ENCODE measurements at regions not wholly inside any gene's neighbourhood (a gene's known extent, or its start where the extent isn't known, plus 50 kb on each side); places are given as distances from the start of the nearest gene placed in this dataset.

- Histone ChIP-seq H3K4me2 (ENCODE audit: low read depth, low read length, poor library complexity, severe bottlenecking) (no peak overlapping the region), H3K4me3 (ENCODE audit: low read length) (no peak overlapping the region), H3K9ac (ENCODE audit: low read length) (no peak overlapping the region), H4K20me1 (ENCODE audit: insufficient read depth, low read depth, low read length) (no peaks in the 10 kb centered on the region), H3K4me1 (ENCODE audit: low read length) (no peaks in the 10 kb centered on the region), H2AFZ (ENCODE audit: low read length) (no peak overlapping the region), H3K27ac (ENCODE audit: low read length) (no peak overlapping the region), H3K27me3 (ENCODE audit: low read length) (peaks cover 3% of the 10 kb centered on the region; the same call in 1 of the 2 replicates), H3K9me3 (ENCODE audit: low read length) (peaks cover 8% of the 10 kb centered on the region), H3K9me2 (replicated peaks; ENCODE audit: insufficient read depth, low read length) (no peaks in the 10 kb centered on the region), H3K79me2 (ENCODE audit: low read length) (no peaks in the 10 kb centered on the region), H3K36me3 (ENCODE audit: insufficient read depth, low read length) (no peaks in the 10 kb centered on the region)
- no peak for DNase-seq
These were observed 164.8 kb downstream of the TFAP2C start for GRCh38 chr20:56793916-56794315.

- H3K4me2 ChIP-seq (ENCODE audit: low read depth, low read length, poor library complexity, severe bottlenecking): no peak overlapping the region
- no peaks in the 10 kb centered on the region for H3K79me2 ChIP-seq (ENCODE audit: low read length)
- H3K4me3 ChIP-seq (ENCODE audit: low read length): no peak overlapping the region
- DNase-seq: no peak
- H3K4me1 ChIP-seq (ENCODE audit: low read length): no peaks in the 10 kb centered on the region
- no peaks in the 10 kb centered on the region for H4K20me1 ChIP-seq (ENCODE audit: insufficient read depth, low read depth, low read length)
- H3K27ac ChIP-seq (ENCODE audit: low read length): no peak overlapping the region
- peaks cover 8% of the 10 kb centered on the region for H3K9me3 ChIP-seq (ENCODE audit: low read length)
- no peak overlapping the region for H2AFZ ChIP-seq (ENCODE audit: low read length)
- no peaks in the 10 kb centered on the region for H3K9me2 ChIP-seq (replicated peaks; ENCODE audit: insufficient read depth, low read length)
- no peak overlapping the region for H3K9ac ChIP-seq (ENCODE audit: low read length)
- H3K36me3 ChIP-seq (ENCODE audit: insufficient read depth, low read length): no peaks in the 10 kb centered on the region
- H3K27me3 ChIP-seq (ENCODE audit: low read length): peaks cover 5% of the 10 kb centered on the region; the same call in 1 of the 2 replicates
These were observed 166.4 kb downstream of the TFAP2C start for GRCh38 chr20:56795492-56795891.

- Histone ChIP-seq H2AFZ (ENCODE audit: low read length) (no peak overlapping the region), H3K79me2 (ENCODE audit: low read length) (no peaks in the 10 kb centered on the region), H3K4me3 (ENCODE audit: low read length) (no peak overlapping the region), H3K9ac (ENCODE audit: low read length) (no peak overlapping the region), H3K4me2 (ENCODE audit: low read depth, low read length, poor library complexity, severe bottlenecking) (no peak overlapping the region), H3K4me1 (ENCODE audit: low read length) (no peaks in the 10 kb centered on the region), H3K27me3 (ENCODE audit: low read length) (peaks cover 5% of the 10 kb centered on the region; the same call in 1 of the 2 replicates), H3K9me2 (replicated peaks; ENCODE audit: insufficient read depth, low read length) (no peaks in the 10 kb centered on the region), H4K20me1 (ENCODE audit: insufficient read depth, low read depth, low read length) (no peaks in the 10 kb centered on the region), H3K9me3 (ENCODE audit: low read length) (peaks cover 8% of the 10 kb centered on the region), H3K27ac (ENCODE audit: low read length) (no peak overlapping the region), H3K36me3 (ENCODE audit: insufficient read depth, low read length) (no peaks in the 10 kb centered on the region)
- no peak for DNase-seq
These were observed 167.2 kb downstream of the TFAP2C start for GRCh38 chr20:56796345-56796744.

GRCh38 chr20:56797023-56797422, 167.9 kb downstream of the TFAP2C start:
- Histone ChIP-seq H3K79me2 (ENCODE audit: low read length) (no peaks in the 10 kb centered on the region), H3K9me3 (ENCODE audit: low read length) (peaks cover 8% of the 10 kb centered on the region), H4K20me1 (ENCODE audit: insufficient read depth, low read depth, low read length) (no peaks in the 10 kb centered on the region), H3K4me2 (ENCODE audit: low read depth, low read length, poor library complexity, severe bottlenecking) (no peak overlapping the region), H3K27ac (ENCODE audit: low read length) (no peak overlapping the region), H3K9ac (ENCODE audit: low read length) (no peak overlapping the region), H3K36me3 (ENCODE audit: insufficient read depth, low read length) (no peaks in the 10 kb centered on the region), H2AFZ (ENCODE audit: low read length) (no peak overlapping the region), H3K4me1 (ENCODE audit: low read length) (no peaks in the 10 kb centered on the region), H3K27me3 (ENCODE audit: low read length) (peaks cover 5% of the 10 kb centered on the region; the same call in 1 of the 2 replicates), H3K9me2 (replicated peaks; ENCODE audit: insufficient read depth, low read length) (no peaks in the 10 kb centered on the region), H3K4me3 (ENCODE audit: low read length) (no peak overlapping the region)
- no peak for DNase-seq

GRCh38 chr20:56798634-56799033, 169.5 kb downstream of the TFAP2C start:
- Histone ChIP-seq H3K4me3 (ENCODE audit: low read length) (no peak overlapping the region), H3K4me1 (ENCODE audit: low read length) (no peaks in the 10 kb centered on the region), H3K9me2 (replicated peaks; ENCODE audit: insufficient read depth, low read length) (no peaks in the 10 kb centered on the region), H3K9me3 (ENCODE audit: low read length) (peaks cover 8% of the 10 kb centered on the region), H3K4me2 (ENCODE audit: low read depth, low read length, poor library complexity, severe bottlenecking) (no peak overlapping the region), H3K9ac (ENCODE audit: low read length) (no peak overlapping the region), H3K27ac (ENCODE audit: low read length) (no peak overlapping the region), H2AFZ (ENCODE audit: low read length) (no peak overlapping the region), H3K27me3 (ENCODE audit: low read length) (peaks cover 5% of the 10 kb centered on the region; the same call in 1 of the 2 replicates), H3K79me2 (ENCODE audit: low read length) (no peaks in the 10 kb centered on the region), H4K20me1 (ENCODE audit: insufficient read depth, low read depth, low read length) (no peaks in the 10 kb centered on the region), H3K36me3 (ENCODE audit: insufficient read depth, low read length) (no peaks in the 10 kb centered on the region)
- no peak for DNase-seq

- Histone ChIP-seq H3K27me3 (ENCODE audit: low read length) (peaks cover 5% of the 10 kb centered on the region; the same call in 1 of the 2 replicates), H3K79me2 (ENCODE audit: low read length) (no peaks in the 10 kb centered on the region)
These were observed 170.1 kb downstream of the TFAP2C start for GRCh38 chr20:56799187-56799586.

GRCh38 chr20:56800088-56800487, 171.0 kb downstream of the TFAP2C start:
- no peaks in the 10 kb centered on the region for H4K20me1 ChIP-seq (ENCODE audit: insufficient read depth, low read depth, low read length)
- no peaks in the 10 kb centered on the region for H3K9me2 ChIP-seq (replicated peaks; ENCODE audit: insufficient read depth, low read length)
- DNase-seq: no peak
- H3K9me3 ChIP-seq (ENCODE audit: low read length): peaks cover 8% of the 10 kb centered on the region
- H3K36me3 ChIP-seq (ENCODE audit: insufficient read depth, low read length): no peaks in the 10 kb centered on the region
- H3K4me2 ChIP-seq (ENCODE audit: low read depth, low read length, poor library complexity, severe bottlenecking): no peak overlapping the region
- no peak overlapping the region for H3K9ac ChIP-seq (ENCODE audit: low read length)
- peaks cover 5% of the 10 kb centered on the region; the same call in 1 of the 2 replicates for H3K27me3 ChIP-seq (ENCODE audit: low read length)
- no peaks in the 10 kb centered on the region for H3K4me1 ChIP-seq (ENCODE audit: low read length)
- no peak overlapping the region for H3K27ac ChIP-seq (ENCODE audit: low read length)
- no peak overlapping the region for H3K4me3 ChIP-seq (ENCODE audit: low read length)
- no peaks in the 10 kb centered on the region for H3K79me2 ChIP-seq (ENCODE audit: low read length)
- no peak overlapping the region for H2AFZ ChIP-seq (ENCODE audit: low read length)

More at GRCh38 chr20:56799187-56799586, 170.1 kb downstream of the TFAP2C start:
- Histone ChIP-seq H2AFZ (ENCODE audit: low read length) (no peak overlapping the region), H3K4me2 (ENCODE audit: low read depth, low read length, poor library complexity, severe bottlenecking) (no peak overlapping the region), H3K4me1 (ENCODE audit: low read length) (no peaks in the 10 kb centered on the region), H3K27ac (ENCODE audit: low read length) (no peak overlapping the region), H3K4me3 (ENCODE audit: low read length) (no peak overlapping the region), H3K36me3 (ENCODE audit: insufficient read depth, low read length) (no peaks in the 10 kb centered on the region), H4K20me1 (ENCODE audit: insufficient read depth, low read depth, low read length) (no peaks in the 10 kb centered on the region), H3K9me2 (replicated peaks; ENCODE audit: insufficient read depth, low read length) (no peaks in the 10 kb centered on the region), H3K9ac (ENCODE audit: low read length) (no peak overlapping the region), H3K9me3 (ENCODE audit: low read length) (peaks cover 8% of the 10 kb centered on the region)
- no peak for DNase-seq

GRCh38 chr20:56801971-56802755, 173.1 kb downstream of the TFAP2C start:
- Histone ChIP-seq H3K27ac (ENCODE audit: low read length) (no peak overlapping the region), H3K79me2 (ENCODE audit: low read length) (no peaks in the 10 kb centered on the region), H3K4me2 (ENCODE audit: low read depth, low read length, poor library complexity, severe bottlenecking) (no peak overlapping the region), H3K9me2 (replicated peaks; ENCODE audit: insufficient read depth, low read length) (no peaks in the 10 kb centered on the region), H3K27me3 (ENCODE audit: low read length) (peaks cover 5% of the 10 kb centered on the region; the same call in 1 of the 2 replicates), H3K9me3 (ENCODE audit: low read length) (peaks cover 8% of the 10 kb centered on the region), H4K20me1 (ENCODE audit: insufficient read depth, low read depth, low read length) (no peaks in the 10 kb centered on the region), H3K9ac (ENCODE audit: low read length) (no peak overlapping the region), H3K4me3 (ENCODE audit: low read length) (no peak overlapping the region), H3K4me1 (ENCODE audit: low read length) (no peaks in the 10 kb centered on the region), H2AFZ (ENCODE audit: low read length) (no peak overlapping the region), H3K36me3 (ENCODE audit: insufficient read depth, low read length) (no peaks in the 10 kb centered on the region)
- DNase-seq: no peak

Measured in Karpas-422 (cell line).